Activated CD4-positive, CD25-positive, alpha-beta regulatory T cell treated with anti-CD3 and anti-CD28 coated beads, Interleukin-2, amount 50 U/mL, for 16 hours (primary cell): ENCODE measurements at regions not wholly inside any gene's neighbourhood (a gene's known extent, or its start where the extent isn't known, plus 50 kb on each side); places are given as distances from the start of the nearest gene placed in this dataset.

ENCODE experiments used
- DNase-seq: peaks from one replicate; pipeline ENCODE4 v3.0.0-alpha.2; 2020; ENCODE audit warnings: low read depth, low spot score

DNA sequence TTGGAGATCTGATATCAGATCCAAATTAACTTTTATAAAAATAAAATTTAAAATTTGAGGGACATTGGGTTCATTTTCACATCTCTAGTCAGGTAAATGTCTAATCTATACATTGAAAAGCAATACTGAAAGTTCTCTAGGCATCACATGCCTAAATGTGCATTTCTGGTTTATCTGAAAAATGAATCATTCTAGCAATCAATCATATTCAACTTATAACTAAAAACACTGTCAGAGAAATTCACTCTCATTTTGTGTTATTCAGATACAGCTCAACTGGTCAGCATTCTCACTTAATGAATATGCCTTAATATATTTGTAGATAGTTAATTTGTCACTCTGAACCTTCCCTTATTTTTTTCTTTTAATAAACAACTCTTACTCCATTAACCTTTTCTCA is 243.2 kb downstream of the CASP12 start:
- no peak for DNase-seq

DNA sequence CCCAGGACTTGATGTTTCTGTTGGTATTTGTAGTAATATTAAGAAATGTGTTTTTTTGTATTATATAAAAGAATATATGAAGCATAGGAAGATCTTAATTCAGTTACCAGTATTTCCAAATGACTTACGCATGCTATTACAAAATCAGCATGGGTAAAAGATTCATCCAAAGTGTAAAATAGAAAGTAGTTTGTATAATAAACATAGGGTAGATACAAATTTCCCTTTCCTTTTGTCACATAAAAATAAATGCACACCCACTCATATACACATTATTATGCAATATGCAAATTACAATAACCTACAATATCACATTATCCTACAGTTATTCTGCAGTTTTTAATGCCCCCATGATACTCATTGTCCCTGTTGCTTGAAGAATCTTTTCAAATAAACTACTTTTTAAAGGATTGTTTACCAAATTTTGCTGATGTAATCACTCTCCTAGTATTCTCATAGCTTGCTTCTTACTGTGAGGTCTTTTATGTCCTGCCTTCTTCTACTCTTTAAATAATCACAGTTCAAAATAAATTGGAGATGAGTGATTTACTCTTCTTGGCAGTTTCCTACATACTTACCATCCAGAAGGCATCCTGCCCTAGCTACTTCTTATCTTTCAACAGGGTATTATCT is 244.0 kb downstream of the CASP12 start:
- no peak for DNase-seq

DNA sequence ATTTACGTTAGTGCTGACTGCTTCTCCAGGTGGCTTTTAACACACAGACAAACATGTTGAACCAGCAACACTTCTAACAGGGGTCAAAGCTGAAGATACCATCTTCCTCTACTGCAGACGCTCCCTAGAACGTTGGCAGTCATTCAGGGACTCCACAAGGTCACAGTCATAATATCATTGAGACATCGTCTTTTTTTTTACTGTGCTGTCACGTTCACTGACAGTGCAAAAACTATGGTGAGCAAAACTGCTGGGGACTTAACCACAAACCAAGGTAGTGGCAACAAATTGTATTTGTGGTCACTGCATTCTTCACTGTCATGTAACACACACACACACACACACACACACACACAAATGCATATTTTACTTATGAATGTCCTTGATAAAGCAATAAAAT is 244.9 kb downstream of the CASP12 start:
- no peak for DNase-seq

DNA sequence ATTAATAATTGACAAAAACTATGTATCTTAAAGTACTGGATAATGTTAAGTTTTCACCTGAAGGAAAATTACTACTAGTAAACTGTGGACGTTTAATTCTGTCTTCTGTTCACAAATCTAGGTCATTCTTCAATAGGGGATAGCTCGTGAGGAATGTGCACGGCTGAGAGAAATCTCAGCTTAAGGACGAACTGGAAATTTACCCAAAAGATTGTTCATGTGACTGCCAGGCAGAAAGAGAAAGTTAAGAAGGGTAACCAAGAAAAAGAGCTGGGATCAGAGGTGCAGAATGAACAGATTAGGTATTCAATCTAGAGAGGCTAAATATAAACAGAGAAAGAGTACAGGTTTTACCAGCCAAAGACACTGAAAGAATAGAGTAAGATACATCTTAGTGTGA is 245.3 kb downstream of the CASP12 start:
- DNase-seq, result no peak

DNA sequence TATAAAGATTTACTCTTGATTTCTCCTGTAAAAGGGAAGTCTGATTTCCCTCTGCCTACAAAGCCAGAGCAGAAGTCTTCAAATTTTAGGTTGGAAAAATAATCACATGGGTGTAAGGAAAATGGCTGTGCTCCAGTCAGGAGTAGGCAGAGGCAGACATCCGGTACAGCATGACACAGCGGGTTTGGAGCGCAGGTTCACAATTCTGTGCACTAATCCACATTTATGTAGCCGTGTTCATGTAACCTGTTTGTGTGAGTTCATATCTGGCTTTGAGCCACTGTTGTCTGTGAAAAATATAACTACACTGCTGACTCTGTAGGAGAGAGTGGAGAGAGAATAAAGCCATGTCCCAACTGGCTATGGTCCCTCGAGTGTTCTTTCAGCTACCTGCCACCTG is 248.0 kb downstream of the CASP12 start:
- no peak for DNase-seq

DNA sequence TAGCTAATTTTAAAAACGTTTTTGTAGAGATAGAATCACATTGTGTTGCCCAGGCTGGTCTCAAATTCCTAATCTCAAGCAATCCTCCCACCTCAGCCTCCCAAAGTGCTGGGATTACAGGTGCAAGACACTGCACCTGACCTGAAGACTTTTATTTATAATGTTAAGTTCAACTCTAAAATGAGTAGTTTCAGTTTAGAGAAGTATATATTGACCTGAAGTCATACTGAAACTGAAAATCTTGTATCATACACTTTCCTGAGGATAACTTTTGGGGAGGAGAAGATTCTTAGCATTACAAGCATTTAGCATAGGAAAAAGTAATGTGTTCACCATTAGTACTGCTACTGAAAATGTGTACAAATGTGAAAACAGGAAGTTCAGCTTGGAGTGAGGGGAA is 249.3 kb downstream of the CASP12 start:
- DNase-seq, result no peak

DNA sequence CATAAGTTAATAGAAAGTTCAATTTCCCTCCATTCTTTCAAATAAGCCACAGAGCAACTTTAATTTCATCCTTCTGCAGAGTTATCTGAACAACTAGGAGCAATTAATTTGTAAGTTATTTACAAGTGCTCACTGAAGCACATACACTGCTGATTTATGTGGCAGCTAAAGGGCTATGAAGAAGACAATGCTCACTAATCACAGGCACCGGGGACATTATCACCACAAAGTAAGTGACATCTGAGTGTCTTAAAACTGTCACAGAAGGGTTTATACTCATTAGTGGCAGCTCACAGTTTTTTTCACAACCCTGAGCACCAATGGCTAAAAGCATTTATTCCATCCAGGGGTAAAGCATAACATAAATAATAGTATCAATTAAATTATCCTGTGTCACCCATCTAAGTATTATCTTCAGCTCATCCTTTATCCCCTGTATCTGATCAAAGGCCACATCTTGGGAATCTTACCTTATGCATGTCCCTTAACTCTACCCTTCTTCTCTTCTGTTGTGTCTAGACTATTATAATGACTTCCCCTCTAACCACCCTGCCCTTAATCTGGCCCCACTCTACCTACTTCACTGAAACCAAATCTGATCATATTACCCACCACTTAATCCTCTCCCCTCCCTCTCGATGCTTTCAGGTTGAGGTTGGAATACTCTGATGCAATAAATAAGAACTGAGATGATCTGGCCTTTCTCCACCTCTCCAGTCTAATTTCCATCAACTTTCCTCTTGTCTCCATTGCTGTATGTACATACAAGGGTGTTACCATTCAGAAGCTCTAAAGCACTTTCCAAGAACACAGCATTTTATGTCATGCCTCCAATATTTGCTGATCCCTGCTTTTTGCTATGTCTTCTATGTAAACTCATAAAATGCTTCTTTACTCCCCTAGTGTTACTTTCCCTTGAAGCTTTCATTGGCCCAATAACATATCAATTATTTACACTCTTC is 252.7 kb downstream of the CASP12 start:
- DNase-seq, result no peak

DNA sequence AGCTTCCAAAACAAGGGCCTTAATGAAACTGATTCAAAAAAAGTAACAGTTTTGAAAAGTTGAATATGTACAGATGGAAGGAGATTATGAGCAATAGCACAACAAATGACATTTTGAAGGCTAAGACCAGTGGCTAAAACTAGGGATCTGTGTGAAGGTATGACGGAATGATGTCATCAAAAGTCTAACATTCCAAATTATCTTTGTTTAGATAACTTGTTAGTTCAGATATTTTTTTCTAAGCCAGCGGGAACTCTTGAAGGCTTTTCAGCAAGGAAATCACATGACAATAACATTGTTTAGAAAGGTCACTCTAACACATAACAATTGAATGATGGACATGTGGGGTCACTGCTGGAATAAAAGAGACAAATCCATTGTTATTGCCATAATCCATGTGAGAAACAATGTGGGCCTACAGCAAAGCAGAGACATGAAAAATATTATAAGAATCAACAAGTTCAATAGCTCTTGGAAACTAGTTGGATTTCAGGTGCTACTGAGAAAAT is 260.5 kb downstream of the CASP12 start:
- no peak for DNase-seq

DNA sequence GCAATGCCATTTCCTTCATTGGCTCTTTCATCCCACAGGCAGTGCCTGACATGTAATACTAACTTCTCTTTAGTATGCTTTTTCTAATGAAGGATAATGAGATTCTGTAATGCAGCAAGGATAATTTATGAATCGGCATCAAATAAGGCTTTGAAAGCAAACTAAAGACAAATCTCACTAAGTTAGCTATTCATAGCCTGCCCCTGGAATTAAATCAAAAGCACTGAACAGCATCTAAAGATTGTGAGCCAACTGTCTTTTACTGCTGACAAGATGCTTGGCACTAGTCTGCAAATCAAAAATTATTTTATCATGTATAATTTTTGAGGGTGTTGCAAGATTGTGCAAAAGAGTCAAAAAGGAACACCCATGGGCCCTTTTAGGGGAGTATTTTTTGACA is 265.0 kb downstream of the CASP12 start:
- no peak for DNase-seq

DNA sequence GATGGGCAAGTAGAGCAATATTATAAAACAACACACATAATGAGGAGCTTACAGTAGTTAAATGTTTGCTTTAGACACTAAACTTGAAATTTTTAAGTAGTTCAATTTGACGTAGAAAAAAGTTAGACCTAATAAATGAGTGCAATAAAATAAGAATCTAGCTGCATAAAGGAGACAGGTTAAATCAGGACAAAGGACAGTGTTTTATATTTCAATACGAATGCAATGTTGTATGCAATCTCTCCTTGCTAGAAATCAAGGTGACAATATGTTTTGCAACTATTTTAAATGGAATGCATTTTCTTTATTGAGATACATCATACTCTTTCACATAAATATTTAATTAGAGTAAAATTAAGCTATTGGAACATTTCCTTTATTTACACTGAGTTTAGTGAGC is 267.9 kb downstream of the CASP12 start:
- DNase-seq, result no peak

DNA sequence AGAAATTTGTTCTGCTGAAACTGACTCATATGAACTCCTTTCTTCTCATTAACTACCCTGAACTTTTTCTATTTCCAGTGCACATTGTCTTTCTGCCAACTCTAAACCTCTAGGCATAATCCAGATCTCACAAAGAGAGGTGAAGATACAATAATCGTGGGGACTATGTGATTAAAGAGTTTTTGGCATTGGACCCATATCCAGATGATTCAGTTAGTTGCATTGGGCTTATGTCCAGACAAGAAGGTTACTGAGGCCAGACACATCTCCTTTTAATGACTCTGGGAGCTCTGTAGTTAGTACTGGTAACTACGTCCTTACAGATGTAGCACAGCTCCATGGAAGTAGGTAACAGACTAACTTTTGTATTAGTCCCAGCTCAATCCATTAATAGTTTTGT is 273.0 kb downstream of the CASP12 start:
- DNase-seq, result no peak

DNA sequence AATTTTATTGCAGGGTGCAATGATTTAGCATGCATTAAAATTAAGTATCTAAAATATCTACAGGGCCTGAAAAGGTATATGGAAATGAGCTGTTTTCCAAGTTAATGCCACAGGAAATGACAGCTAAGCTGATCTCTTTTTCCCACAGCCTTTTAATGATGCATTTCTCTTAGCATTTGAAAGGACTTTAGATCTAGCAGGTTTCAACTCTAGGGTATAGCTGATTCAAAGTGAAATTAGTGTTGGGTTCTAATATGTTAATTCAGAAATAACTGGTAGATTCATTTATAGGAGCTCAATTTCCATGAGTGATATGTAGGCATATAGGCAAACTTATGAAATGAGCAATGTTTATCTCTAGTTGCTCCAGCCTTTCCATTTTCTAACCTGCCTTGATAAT is 274.2 kb downstream of the CASP12 start:
- DNase-seq, result no peak

DNA sequence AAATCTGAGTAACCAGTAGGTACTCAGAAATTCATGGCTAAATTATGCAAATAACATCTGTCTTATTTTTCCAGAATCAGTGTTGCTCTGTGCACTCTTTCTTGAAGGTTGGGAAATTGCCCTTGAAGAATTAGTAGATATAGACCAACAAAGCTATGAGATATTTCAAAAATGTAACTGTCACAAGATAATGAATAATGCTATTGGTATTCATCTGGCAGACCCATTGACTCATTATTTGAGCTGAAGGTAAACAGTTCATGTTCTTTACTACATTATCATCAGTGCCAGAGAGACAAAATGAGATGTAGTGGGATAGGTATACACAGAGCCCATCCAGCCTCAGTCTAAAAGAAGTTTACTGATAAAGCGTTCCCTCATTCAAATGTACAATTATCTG is 274.7 kb downstream of the CASP12 start:
- DNase-seq, result no peak

DNA sequence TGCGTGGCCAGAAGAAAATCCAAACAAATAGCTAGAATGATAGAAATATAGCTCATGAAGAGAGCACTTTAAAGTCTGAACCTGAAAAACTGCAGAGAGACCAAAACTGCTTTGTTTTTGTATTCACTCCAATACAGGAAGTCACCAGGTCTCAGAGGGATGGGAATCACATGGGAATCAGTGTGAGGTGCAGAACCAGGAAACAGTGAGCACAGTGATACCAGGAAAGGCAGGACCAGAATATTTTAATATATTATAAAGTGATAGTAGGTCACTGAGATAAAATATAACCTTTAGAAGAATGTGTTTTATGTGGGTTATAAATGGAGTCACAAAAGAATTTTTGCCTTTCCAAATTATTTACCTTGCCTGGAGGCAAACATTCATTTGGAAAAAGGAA is 277.3 kb downstream of the CASP12 start:
- DNase-seq, result no peak

DNA sequence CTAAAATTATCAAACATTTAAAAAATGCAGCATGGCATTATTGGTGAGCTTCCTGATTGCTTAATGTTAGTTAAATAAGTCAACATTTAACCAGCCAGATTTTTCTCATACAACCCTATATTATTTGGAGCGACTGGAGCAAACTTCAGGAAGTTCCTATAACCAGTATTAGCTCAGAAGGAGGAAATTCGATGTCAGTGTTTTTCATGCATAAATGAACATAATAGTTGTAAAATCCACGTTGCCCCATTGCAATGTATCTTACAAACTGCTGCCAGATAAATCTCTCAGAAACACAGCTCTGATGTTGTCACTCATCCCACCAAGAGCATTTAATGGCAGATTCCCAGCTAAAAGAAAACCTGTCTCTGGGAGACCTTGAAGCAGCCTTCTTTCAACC is 278.5 kb downstream of the CASP12 start:
- no peak for DNase-seq

DNA sequence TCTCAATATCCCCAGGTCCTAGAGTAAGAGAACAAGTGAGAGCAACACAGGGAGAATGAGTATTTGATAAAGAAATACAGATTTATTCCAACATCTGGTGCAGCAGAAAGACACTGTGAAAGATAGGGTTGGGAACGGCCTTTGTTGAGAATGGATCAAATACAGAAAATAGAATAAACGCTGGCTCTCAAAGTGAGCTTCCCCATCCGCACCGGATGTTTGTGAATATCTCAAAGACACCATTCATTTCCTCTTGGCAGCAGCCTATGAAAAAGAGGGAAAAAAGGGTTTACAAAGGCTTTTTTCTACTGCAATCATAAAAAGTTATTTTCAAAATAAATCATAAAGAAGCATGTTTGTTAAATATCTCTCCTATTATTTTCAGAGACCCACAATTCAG is 279.3 kb downstream of the CASP12 start:
- DNase-seq, result no peak

DNA sequence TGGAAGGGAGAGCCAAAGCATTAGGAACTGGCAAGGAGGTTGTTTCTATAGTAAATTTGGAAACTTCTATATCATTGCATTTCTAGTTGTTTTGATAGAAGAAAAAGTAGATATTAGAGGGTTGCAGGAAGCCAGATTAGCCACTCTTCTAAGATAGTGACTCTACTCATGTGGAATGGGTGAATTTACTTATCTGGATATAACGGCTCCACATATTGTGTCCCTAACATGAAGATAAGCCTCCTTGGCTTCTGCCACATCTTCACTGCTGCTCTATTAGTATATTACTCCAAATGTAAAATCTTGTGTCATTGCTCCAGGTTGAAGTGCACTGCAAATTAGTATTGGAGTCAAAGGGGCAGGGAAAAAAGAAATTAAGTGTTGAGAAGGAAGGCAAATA is 283.3 kb downstream of the CASP12 start:
- DNase-seq, result no peak

DNA sequence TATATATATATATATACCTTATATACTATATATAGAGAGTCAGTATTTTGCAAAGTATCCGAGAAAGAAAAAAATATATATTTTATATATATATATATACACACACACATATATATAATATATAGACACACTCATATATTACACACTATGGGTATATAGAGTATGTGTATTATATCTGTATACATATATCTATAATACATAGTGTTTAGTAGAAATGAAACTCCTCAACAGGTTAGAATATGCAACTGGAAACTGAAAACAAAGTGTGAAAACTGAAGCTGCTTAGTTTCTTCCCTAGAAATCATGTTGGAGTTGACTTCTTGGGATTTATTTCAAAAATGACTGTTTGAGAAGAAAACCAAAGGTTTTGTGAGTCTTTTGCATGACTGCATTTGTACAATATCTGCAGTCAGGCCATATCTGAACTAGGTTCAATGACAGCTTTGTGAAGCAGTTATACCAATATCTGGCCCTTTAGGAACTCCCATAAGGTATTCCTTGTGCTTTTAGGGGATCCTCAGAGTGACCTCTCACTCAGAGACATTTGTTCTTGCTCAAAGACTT is 284.1 kb downstream of the CASP12 start:
- no peak for DNase-seq

DNA sequence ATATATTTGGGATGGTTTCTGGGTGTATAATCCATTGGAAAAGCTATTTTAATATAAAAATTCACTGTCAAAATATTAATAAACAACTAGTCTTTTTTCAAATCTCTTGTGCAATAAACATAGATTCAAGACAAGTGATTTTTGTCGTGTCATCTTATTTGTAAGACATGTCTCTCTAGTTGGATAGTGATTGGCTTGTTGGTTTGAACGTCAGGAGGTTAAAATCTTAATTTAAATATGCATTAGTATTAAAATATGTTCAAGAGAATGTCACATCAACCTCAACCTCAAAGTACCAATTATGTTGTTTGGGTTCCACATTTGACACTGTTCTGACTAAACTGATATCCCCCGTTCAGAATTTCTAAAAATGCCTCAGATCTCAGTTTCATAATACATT is 287.6 kb downstream of the CASP12 start:
- DNase-seq, result no peak

DNA sequence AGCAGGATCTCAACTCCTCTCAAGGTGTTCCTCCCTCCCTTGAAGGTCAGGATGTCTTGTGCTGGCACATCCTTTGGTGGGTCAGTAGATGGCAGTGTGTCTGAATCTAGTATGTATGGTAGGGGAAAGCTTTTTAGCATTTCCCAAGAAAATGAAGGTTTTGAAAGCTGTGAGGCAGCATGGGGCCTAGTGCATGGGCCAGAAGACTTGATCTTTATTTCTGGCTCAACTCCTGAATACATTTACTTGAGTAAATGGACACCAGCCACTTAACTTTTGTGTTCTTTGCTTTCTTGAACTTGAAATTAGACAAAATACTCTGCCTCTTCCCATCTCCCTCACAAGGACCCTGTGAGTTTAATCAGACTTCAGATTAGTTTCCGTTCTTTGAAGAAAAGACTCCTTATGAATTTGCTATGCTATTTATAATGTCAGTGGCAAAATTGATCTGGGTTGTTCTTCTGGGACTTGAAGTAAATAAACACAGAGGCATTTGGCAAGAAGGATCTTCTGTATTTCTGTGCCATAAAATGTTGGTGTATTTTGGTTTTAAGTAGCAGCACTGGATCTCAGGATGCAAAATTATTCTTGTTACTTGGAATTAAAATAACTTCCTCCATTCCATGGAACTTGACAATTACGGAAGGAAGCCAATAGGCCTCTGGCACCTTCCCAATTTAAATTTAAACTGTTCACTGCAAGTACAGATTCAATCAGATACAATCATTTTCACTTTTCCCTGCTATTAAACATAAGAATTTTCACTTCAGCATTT is 288.8 kb downstream of the CASP12 start:
- peak; percentile 8 for DNase-seq

DNA sequence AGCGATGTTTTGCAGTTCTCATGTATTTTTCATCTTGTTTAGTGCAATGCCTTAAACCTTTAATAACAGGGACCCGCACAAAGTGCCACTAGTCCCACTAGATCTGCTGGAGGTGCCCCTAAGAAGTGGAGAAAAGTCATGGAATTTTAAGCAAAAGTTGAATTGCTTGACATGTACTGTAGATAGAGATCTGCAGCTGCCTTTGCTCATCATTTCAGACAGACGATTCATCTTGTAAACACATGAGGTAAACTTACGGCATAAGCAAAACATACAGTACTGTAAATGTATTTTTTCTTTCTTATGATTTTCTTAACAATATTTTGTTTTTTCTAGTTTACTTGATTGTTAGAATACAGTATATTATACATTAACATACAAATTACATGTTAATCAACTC is 295.6 kb downstream of the CASP12 start:
- no peak for DNase-seq
